GM23248 (cell line): ENCODE measurements at regions not wholly inside any gene's neighbourhood (a gene's known extent, or its start where the extent isn't known, plus 50 kb on each side); places are given as distances from the start of the nearest gene placed in this dataset.
A peak's percentile ranks its signal among the peaks of the same experiment; 100 is the strongest.

Experiments
- EZH2 ChIP-seq: fragments of 200-600 bp; sonication (generic); IDR thresholded peaks from 2 replicates; pipeline ENCODE4 v1.6.1; 2018; ENCODE audit warnings: antibody characterized with exemption, mild to moderate bottlenecking; ENCODE audit not compliant: insufficient read depth, poor library complexity, severe bottlenecking
- EZH2phosphoT487 ChIP-seq: fragments of 200-600 bp; sonication (generic); IDR thresholded peaks from 2 replicates; pipeline ENCODE4 v1.6.1; 2018; ENCODE audit warnings: antibody characterized with exemption, moderate library complexity, mild to moderate bottlenecking, low read depth; ENCODE audit not compliant: insufficient read depth

DNA sequence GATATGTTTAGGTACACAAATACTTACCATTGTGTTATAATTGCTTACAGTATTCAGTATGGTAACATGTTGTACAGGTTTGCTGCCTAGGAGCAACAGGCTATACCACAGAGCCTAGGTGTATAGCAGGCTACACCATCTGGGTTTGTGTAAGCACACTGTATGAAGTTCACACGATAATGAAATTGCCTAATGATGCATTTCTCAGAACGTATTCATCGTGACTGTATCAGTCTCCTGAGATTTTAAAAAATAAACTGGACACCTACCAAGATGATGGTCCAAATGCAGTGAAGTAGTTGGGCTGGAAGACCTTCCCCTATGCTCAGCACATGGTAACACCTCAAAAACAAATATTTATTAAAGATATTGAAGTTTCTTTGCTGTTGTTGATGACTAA, 103.3 kb upstream of the NFIB start:
- TF ChIP-seq EZH2phosphoT487 (0 out of 2 replicates have a peak, but pooled peaks have one; percentile 43), EZH2 (no peak)
